HG03442 (cell line): ENCODE measurements at regions not wholly inside any gene's neighbourhood (a gene's known extent, or its start where the extent isn't known, plus 50 kb on each side); places are given as distances from the start of the nearest gene placed in this dataset.
"Not testable (repeated sequence)": the region's sequence is repeated elsewhere in the genome, so short reads cannot be mapped to it uniquely, and the experiment has no call there.

Experiments used
- ATAC-seq: cut with Tn5 transposase; IDR thresholded peaks from one replicate; pipeline ENCODE4 v1.9.1; 2021; ENCODE audit warnings: mild to moderate bottlenecking, moderate library complexity; ENCODE audit not compliant: unreplicated experiment

DNA sequence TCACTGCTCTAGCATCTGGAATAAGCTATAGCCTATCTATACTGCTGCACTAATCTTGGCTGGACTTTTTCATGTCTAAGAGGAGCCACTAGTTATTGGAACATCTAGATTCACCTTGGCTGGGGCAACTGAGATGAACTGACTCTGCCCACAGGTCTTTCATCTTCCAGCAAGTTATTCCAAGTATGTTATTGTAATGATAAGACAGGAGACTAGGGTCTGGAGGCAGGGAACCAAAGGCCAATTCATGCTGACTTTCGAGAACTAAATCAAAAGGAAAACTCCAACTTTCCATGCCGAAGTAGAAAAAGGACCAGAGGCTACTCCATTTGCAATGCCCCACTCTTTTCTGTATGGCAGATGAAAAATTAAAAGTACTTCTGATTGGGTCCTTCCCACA is 1243.0 kb upstream of the RAG2 start:
- no peak for ATAC-seq

- not testable (repeated sequence) for ATAC-seq
These were observed 1242.3 kb upstream of the RAG2 start for GRCh38 chr11:37840345-37840744.

DNA sequence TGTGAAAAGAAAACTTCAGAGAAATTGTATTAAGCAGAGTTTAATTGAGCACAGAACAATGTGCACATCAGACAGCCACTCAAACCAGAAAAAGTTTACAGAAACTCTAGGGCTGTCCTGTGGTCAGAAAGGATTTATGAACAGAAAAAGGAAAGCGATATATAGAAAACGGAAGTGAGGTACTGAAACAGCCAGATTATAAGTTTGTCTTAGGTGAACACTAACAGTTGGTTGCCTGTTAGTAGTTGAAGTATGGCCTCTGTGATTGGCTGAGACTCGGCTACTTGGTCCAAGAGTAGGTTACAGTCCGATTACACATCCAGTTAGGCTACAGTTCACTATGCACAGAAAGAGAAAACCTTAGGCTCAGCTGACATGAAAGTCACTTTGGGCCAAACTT is 1232.5 kb upstream of the RAG2 start:
- ATAC-seq, result no peak

- no peak for ATAC-seq
These were observed 1219.8 kb upstream of the RAG2 start for GRCh38 chr11:37817727-37818270.

DNA sequence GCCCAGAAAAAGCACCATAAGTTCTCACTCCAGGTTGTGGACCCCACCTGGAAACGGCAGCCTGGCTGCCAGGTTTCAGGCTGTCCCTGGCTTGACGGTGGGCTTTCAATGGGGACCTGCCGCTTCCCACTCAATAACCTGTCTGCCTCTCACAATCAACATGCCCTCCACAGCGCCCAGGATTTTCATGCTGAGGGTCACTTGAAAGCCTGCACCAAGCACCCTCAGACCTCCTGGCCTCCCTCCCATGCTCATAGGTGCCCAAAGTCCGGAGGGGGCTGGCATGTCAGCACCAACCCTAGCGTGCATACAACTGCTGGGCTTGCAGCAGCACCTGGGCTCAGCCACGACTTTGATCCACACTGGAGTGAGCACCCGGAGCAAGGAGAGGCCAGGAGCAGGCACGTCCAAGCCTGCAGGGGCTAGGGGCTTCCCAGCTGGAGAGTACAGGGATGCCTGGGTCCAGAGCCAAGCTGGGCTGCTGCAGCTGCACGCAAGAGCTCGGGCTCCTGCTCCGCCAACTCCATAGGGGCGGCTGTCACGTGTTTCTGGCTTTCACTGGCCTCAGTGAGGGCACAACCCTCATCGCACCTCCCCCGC is 1214.3 kb upstream of the RAG2 start:
- ATAC-seq, result no peak

DNA sequence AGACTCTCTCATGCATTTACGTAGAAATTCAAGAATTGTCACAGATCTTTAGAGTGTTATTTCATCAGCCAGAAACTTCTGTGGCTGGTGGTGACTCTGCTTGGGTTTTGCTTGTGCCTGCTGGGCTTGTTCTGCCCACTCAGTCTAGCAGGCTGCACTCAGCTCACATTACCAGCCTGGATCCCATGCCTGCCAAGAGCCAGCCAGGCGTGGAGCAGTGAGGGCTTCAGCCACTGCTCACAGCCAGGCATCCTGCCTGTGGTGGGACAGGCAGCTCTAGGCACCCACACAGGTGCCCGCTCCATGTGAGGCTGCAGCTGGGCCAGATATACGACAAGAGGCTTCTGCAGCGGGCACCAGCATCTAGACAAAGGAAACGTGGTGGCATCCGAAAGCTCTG is 1213.3 kb upstream of the RAG2 start:
- ATAC-seq, result no peak

- ATAC-seq, result no peak
These were observed 1206.6 kb upstream of the RAG2 start for GRCh38 chr11:37804666-37805065.

GRCh38 chr11:37788141-37788877 is 1190.3 kb upstream of the RAG2 start:
- ATAC-seq, result no peak

DNA sequence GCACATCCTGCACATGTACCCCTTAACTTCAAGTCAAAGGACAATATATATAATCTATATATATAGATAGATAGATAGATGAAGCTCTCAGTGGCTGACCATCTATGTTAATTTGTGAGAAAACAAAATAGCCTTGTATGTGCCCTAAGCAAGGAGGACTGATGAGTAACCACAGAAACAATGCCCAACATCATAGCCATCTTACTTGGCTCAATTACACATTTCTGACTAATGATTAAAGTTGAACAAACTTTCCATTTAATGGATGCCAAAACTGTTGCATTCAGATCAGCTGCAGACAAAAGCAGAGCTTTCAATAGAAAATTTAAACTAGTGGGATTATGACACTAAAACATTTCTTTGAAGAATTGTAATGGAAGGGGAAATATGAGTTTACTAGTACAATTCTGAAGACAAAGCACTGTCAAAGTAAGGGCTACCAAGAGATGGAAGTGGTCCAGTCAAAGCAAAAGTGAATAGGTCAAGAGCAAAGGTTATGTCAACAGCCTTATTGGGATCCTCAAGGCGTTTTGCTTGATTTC is 1188.2 kb upstream of the RAG2 start:
- ATAC-seq, result no peak

GRCh38 chr11:37774441-37774840 is 1176.4 kb upstream of the RAG2 start:
- ATAC-seq, result no peak

- ATAC-seq, result no peak
These were observed 1172.1 kb upstream of the RAG2 start for GRCh38 chr11:37770145-37770544.

DNA sequence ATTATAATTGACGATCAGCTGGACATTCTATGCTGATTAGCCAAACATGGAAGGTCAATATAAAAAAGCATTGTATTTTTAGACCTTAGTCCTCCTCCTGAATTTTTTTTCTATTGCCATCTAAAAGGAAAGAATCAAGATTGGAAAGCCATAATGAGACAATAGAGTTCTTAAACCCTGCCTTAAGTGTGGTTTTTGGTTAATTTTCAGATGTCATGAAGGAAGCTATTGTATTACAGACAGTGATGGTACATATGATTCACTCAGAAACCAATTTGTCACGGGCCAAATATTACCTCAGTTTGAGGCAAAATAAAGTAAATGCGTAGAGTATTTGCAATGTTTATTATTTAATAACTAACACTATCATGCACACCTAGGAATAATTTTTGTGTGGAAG is 1164.0 kb upstream of the RAG2 start:
- no peak for ATAC-seq

- ATAC-seq, result no peak
These were observed 1157.5 kb upstream of the RAG2 start for GRCh38 chr11:37755521-37755920.

DNA sequence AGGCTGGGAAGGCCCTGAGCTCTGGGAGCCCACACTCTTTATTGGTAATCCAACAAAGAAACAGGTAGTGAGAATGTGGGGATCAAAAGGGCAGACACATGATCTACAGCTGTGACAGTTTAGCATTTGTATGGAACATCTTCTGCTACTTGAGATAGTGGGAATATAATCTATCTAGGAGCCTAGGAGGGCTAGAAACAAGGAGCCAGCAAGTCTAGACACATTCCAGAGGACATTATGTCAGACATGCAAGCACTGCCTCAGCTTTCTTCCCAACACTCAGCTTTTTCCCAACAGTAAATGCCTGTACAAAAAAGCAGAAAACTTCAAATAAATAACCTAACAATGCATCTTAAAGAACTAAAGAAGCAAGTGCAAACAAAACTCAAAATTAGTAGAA is 1150.6 kb upstream of the RAG2 start:
- ATAC-seq, result no peak

DNA sequence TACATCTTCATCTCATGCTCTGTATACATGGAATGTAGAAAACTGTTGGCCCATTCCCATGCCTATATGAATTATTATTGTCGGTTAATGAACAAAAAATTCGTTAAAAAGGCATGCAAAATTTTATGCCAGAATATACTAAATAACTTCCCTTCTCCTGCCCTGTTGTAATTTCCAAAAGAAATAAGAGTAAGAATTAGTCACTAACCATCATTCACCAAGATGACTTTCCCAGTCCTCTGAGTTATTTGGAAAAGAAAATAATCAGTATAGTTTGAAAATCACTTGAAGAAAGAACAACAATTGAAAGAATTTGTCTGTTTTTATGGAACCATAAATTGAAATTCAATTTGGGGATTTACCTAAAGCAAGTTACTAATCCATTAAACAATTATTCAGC is 1149.1 kb upstream of the RAG2 start:
- ATAC-seq, result no peak

GRCh38 chr11:37727371-37727770 is 1129.3 kb upstream of the RAG2 start:
- no peak for ATAC-seq

GRCh38 chr11:37724315-37724714 is 1126.3 kb upstream of the RAG2 start:
- ATAC-seq, result no peak

GRCh38 chr11:37721485-37721884 is 1123.4 kb upstream of the RAG2 start:
- no peak for ATAC-seq

GRCh38 chr11:37718431-37718999 is 1120.5 kb upstream of the RAG2 start:
- ATAC-seq, result no peak

GRCh38 chr11:37712251-37712650 is 1114.2 kb upstream of the RAG2 start:
- ATAC-seq, result no peak

DNA sequence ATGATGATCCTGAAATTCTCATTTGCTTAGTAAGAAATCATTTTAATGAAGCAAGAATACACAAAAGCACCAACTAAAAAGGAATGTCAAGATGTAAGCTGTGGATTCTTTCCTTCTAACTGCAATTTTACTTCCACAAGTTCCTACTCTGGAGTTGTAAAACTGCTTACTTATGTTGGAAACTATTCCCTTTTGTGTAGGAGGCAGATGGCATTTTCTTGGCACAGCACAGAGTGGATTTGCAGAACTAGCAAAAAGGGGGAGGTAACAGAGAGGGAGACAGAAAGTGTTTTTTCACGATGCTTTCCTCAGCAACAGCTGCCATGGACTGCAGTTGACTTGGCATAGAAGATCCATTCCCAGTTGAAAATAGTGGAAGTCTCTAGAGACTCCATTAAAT is 1112.0 kb upstream of the RAG2 start:
- ATAC-seq, result no peak

- no peak for ATAC-seq
These were observed 1106.8 kb upstream of the RAG2 start for GRCh38 chr11:37704791-37705190.
